Stromal cell of bone marrow (primary cell): ENCODE measurements at regions not wholly inside any gene's neighbourhood (a gene's known extent, or its start where the extent isn't known, plus 50 kb on each side); places are given as distances from the start of the nearest gene placed in this dataset.
A peak's percentile ranks its signal among the peaks of the same experiment; 100 is the strongest.

Experiments
- DNase-seq: peaks from one replicate; pipeline ENCODE4 v3.0.0-alpha.2; 2012; ENCODE audit warnings: low read depth

DNA sequence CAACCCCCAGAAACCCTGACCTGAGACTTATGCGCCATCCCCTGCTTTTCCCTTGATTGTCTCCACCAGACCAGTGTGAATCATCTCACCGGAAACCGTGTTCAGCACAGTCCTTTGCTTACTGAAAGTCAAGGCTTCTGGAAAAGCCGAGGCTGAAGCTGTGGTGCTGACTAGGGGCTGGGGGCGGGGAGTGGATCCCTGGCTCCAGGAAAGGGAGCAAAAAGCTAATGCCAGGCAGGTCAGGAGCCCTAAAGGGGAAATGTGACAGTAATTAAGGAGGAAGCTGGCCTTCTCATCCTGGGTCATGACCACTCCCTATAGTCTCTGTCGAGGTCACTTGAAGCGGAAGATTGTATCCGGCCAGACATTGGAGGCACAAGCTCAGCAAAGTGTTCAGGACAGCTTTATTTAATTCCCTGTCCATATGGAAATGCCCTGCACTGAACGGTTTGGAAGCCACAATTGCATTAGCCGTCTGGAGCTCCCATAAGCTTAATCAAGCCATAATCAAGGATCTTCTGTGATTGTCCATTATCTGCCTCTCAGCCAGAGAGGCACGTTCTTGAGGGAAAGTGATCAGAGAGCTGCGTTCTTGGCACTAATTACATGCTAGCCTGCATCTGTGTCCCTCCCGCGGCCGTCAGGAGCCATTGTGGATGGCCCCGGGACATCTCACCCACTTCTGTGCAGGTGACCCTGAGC is 403.6 kb downstream of the RRAGC start:
- DNase-seq: no peak

- no peak for DNase-seq
These were observed 404.7 kb downstream of the RRAGC start for GRCh38 chr1:38454749-38455441.

GRCh38 chr1:38454236-38454635 is 405.3 kb downstream of the RRAGC start:
- DNase-seq: no peak

- DNase-seq: no peak
These were observed 405.7 kb upstream of the POU3F1 start for GRCh38 chr1:38452246-38452645.

DNA sequence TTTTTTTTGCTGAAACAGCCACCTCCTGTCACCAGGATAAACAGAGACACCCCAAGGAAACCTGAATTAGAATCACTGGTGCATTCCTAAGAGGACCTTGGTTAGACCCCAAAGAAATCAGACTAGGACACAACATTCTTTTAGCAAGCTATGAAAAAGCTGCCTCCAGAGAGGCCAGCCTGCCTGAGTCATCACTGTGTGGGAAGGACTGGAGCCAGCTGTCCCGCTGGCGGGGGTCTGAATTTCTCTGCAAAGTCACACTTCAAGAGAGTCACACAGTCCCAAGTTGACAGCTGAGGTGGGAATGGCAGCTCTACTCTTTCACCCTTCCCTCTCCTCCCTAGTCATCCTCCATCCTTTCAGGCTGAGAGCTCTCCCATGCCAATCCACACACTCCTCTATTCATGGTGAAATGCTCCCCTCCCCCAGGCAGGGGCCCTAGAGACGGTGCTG is 405.0 kb upstream of the POU3F1 start:
- peak; percentile 8 for DNase-seq

GRCh38 chr1:38448893-38449292 is 402.3 kb upstream of the POU3F1 start:
- DNase-seq: no peak

DNA sequence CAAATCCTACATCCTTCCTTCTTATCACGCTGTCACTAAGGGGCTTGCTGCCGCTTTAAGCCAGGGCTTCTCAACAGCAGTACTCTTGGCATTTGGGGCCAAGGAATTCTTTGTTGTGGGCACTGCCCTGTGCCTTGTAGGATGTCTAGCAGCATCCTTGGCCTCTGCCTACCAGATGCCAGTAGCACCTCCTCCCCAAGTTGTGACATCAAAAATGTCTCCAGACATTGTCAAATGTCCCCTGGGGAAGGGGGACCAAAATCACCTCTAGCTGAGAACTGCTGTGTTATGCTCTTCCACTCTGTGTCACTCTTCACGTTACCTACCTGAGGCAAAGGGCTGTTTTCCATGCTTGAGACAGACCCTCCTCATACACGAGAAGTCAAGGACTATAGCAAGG is 400.3 kb upstream of the POU3F1 start:
- DNase-seq: no peak

- DNase-seq: no peak
These were observed 398.3 kb upstream of the POU3F1 start for GRCh38 chr1:38444770-38445442.

GRCh38 chr1:38444311-38444710 is 397.7 kb upstream of the POU3F1 start:
- DNase-seq: peak; percentile 22

GRCh38 chr1:38440402-38440801 is 393.8 kb upstream of the POU3F1 start:
- DNase-seq: no peak

DNA sequence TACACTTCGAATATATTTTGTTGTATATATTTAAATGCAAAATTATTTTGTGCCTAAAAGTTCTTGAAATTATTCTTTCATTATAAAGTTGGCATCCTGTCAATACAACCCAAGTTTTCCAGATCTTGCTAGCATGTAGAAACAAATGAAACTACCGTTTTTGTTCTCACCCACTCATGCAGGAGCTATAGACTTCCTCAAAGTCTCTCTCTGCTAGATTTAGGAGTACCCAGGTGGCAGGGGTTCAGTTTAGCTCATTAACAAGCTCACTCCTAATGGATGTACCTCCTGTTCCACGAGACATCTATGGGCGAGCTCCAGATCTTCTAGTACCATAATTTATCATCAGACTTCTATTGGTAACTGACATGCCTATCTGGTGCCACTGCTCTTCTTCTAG is 390.2 kb upstream of the POU3F1 start:
- no peak for DNase-seq

DNA sequence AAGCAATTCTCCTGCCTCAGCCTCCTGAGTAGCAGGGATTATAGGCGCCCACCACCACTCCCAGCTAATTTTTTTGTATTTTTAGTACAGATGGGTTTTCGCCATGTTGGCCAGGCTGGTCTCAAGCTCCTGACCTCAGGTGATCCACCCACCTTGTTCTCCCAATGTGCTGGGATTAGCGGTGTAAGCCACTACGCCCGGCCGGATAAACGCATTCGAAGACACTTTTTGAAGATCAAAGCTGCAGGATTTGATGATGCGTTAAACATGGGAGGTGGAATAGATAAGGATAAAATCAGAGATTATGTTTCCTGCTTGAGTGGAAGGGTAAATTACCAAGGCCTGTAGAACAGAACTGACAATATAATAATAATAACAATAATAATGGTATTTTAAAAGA is 389.4 kb upstream of the POU3F1 start:
- no peak for DNase-seq

- no peak for DNase-seq
These were observed 386.6 kb upstream of the POU3F1 start for GRCh38 chr1:38433084-38433722.

DNA sequence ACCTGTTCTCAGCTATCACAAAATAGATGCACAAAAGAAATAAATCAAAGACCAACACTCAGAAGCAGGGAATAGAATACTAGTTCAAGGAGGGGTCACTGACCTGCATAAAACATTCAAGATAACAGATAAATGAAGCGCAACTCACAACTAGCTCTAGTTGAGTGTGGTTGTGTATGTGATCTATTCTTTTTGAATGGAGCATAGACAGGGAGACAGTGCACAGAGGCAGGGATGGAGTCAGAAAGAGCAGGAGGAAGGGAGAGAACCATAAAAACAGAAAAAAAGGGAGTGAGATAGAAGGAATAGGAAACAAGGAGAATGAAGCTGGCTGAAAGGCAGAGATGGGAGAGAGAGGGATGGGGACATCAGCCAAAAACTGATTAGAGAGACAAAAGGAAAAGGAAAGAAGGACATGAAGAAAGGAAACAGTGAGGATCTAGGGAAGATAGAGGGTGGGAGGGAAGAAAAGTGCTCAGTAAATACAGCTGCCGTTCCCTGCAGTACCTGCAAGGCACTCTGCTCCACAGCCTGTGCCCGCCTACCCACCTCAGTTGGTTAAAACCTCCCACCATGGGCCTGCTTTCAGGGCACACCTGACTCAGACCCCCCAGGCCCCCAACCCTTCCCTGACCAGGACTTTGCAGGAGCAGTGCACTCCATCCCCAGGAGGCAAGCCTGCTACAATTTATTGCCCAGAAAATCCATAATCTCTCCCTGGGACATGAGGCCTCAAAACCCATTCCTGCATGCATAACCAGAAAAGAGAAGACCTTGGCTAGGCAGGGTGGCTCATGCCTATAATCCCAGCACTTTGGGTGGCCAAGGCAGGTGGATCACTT is 385.2 kb upstream of the POU3F1 start:
- no peak for DNase-seq

- DNase-seq: no peak
These were observed 384.4 kb upstream of the POU3F1 start for GRCh38 chr1:38430949-38431348.

- DNase-seq: no peak
These were observed 378.1 kb upstream of the POU3F1 start for GRCh38 chr1:38424677-38425076.

GRCh38 chr1:38420666-38421065 is 374.1 kb upstream of the POU3F1 start:
- no peak for DNase-seq

DNA sequence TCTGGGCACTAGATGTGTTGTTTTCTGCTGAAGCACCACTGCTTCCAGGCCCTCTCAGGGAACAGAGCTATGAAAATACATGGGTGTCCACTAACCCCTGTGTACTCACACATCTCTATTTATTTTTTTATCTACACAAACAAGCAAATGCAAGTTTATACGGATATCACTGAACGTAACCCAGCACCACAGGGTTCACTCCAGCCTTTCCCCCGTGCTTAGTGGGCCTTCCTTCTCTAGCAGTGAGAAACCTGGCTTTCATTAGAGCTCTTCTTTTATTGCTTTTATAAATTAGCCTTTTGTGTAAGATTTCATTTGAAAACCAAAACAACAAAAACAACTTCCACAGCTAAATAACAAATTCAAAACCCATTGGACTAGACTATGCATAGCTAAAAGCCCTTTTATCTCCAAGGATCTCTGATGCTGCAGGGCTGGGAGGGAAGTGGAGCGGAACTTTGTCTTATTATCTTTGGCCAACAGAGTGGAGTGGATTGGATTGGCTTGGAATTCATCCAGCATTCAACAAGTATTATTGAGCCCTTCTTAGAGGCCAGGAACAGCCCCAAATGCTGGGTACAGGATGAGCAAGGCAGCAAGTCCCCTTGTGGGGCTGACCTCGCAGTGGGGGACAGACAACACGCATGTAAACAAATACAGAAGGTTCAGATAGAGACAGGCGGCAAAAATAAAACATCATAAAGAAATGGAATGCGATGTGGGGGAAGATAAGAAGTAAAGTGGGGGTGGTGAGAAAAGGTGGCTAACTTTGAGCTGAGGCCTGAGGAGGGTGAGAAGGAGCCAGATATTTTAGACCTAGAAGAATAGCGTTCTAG is 371.8 kb upstream of the POU3F1 start:
- no peak for DNase-seq

- no peak for DNase-seq
These were observed 357.1 kb upstream of the POU3F1 start for GRCh38 chr1:38403667-38404066.

- no peak for DNase-seq
These were observed 355.7 kb upstream of the POU3F1 start for GRCh38 chr1:38402230-38402815.
